ENCODE measurements at regions not wholly inside any gene's neighbourhood (a gene's known extent, or its start where the extent isn't known, plus 50 kb on each side); places are given as distances from the start of the nearest gene placed in this dataset.
"Not testable (repeated sequence)": the region's sequence is repeated elsewhere in the genome, so short reads cannot be mapped to it uniquely, and the experiment has no call there.

DNA sequence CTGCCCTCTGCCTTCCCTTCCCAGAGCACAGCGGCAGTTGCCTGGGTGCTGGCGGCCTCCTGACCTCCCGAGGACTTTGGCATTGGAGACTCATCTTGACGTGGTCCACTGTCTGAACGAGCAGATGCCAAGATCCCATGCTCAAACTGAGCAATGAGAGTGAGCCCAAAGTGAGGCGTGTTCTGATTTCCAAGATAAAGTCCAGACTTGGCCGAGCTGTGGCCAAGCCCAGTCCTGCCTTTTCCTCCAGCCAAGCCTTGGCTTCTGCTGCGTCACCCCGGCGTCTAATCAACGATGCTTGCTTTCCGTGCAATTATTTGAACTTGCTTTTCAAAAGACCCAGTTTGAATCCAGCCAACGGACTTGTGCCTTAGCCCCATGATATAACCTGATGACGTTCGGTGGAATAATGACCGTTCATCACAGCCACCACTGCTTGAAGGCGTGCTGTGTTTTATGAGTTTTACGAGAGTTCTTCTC, 179.2 kb downstream of the IRF8 start:
- DNase-seq, result no peak

DNA sequence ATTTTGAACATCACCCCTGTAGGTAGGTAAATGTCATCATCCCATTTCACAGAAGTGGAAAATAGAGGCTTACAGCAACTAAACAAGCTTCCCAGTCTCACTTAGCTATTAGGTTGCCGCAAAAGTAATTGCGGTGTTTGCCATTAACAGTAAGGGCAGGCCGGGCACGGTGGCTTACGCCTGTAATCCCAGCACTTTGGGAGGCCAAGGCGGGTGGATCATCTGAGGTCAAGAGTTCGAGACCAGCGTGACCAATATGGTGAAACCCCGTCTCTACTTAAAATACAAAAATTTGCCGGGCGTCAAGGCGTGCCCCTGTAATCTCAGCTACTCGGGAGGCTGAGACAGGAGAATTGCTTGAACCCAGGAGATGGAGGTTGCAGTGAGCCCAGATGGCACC, 179.7 kb downstream of the IRF8 start:
- not testable (repeated sequence) for DNase-seq

DNA sequence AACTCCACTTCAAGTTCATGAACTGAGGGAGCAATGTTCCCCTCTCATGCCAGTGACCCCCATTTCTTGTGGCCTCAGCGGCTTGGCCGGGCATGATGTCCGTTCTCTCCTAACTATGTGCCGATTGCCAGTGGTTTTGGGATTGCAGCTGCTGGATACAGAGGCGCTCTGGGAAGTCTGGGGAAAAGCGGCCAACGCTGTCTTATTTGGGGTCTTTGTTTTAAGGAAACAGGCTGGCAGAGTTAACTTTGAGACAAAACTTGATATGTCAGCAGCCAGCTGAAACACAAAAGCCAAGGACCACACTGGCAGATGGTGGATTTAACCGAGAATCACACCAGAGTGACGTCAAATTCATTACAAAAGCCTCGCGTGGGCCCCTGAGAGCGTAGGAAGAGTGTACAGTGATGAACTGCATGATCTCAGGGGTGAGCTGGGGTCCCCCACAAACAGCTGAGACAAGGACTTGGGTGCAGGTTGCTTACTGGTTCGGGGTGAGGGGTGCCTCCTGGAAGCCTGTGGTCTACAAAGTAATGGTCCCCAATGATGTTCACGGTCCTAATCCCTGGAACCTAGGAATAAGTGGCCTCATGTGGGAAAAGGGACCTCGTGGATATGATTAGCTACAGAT, 180.4 kb downstream of the IRF8 start:
- no peak for DNase-seq

DNA sequence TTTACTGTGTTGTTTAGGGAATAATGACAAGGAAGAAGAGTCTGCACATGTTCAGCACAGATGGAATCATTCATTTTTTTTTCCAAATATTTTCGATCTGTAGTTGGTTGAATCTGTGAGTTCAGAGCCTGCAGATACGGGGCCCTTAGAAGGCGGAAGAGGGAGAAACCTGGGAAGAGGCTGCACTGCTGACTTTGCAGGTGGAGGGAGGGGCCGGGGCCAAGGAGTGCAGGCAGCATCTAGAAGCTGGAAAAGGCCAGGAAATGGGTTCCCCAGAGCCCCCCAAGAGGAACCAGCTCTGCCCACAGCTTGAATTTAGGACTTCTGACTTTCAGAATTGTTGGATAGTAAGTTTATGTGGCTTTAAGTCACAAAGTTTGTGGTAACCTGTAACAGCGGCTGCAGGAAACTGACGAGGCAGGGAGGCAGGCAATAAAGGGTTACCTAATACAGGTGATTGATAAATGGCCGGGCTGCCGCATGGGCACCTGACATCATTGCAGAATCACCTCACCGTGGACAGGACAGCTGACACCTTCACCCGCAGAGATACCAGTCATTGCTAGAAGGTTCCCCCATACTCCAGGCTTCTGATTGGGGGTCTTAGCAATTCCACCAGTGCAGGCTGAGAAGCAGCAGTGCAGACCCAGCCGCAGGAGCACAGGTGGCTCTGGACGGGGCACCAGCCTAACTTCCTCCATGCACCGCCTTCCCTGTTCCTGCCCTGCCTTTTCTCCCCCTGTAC, 181.3 kb downstream of the IRF8 start:
- no peak for DNase-seq

DNA sequence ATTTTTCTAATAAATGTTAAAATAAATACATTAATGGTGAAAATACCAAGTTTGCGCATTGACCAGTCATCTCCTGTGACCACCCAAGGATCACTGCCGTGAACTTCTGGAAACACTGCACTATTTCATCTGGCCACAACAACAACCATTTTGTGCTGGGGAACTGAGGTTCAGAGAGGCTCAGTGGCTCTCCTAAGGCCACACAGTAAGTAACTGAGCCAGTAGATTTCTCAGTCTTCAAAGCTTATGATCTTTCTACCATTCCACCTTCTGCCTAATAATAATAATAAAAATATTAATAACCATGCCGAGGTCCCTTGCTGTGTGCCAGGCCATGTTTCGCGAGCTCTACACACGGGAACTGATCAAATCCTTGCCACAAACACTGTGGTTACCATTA, 182.0 kb downstream of the IRF8 start:
- no peak for DNase-seq

DNA sequence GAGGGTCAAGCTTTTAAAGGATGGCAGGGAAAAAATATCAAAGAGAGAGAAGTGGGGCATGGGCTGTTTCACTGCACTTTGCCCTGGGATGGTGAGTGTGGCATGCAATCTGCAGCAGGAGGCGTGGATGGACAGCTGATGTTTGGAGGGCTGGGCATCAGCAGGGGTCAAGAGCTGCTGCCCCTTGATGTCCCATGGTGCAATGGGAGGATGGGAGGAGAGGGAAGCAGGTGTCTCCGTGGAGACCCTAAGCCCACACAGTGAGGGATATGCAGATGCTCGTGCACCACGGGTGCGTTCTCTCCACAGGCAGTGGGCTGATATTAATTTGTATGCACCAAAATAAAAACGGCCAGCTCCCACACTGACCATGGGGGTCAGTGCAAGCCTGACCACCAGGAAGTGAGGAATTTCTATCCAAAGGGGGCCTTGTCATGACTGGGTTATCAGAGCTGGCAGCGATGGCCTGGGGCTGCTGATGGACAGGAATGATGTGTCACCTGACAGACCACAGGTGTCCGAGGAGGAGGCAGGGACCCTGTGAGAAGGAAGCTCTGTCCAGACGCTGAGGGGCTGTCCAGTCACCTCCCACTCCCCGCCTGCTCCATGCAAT, 183.6 kb downstream of the IRF8 start:
- DNase-seq, result no peak

DNA sequence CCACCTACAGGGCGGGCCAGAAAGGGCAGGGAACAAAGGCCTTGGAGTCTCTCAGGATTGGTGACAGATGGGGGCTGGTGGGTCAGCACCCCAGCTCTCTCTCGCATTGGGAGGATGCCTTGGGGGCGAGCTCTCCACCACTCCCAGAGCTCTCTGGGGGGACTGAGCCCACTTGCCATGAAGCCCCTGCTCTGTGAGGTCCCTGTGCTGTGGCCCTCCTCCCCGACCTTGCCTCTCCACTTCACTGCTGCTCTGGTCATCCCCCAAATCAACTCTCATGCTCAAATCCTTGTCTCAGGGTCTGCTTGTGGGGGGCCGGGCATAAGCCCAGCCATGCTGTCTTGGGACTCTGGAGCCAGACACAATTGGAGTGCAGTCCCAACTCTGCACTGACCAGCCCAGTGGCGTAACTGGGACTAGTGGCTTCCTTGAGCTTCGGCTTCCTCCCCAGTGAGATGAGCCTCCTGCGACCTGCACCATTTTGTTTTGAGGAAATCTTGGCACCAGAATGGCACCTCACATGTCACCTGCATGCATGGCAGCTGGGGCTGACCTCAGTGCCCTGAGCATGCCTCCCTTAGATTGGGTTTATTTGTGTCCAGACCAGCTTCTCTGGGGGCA, 184.5 kb downstream of the IRF8 start:
- DNase-seq, result no peak

DNA sequence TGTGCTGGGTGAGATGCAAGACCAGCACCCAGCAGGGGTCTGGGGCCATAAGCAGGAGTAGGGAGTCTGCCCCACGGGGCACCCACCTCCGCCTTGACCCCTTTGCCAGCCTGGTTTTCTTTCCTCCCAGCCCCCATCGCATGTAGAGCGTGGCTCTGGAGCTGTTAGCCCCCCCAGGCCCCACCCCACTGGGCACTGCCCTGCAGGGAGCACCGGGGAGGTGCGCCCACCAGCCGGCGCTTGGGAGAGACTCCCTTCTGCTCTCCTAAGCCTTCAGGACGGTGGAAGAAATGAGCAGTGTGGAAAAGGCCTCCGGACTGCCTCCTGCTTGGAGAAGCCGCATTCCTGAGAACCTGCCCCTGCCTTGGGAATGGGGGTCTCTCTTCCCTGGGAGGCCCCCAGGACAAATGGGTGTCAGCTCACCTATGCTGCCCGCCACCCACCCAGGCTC, 186.2 kb downstream of the IRF8 start:
- DNase-seq, result no peak

DNA sequence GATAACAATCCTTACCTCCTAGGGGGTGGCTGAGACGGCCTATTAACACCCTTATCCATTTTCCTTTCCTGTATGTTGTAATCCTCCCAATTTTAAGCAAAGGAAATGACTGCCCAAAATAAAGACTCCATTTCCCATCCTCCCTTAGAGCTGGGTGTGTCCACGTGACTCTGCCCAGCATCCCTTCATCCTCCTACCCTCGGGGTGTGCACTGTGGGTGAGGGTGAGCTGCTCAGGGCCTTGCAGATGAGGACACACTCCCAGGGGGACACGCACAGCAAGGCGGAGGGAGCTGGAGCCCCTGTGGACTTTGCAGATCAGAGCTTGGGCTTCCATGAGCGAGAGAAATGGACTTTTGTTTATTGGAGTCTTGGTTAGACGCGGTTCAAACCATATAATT, 186.8 kb downstream of the IRF8 start:
- no peak for DNase-seq

DNA sequence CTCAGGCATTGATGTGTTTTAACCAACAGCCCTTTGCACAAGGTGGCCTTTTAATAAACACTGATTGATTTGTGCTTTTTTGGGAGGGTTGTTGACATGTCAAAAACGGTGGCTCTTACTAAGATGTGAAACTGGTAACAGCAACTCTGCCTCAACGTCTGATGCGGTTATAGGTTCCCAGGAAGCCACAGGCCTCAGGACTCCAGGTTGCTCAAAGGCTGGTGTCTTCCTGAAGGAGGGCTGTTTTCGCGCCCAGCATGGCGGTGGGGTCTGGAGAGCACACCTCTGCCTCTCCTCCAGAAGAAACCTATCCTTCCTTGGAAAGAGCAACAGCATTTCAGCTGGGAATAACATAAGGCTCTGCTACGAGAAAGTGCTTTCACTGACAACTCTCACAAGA, 187.5 kb downstream of the IRF8 start:
- DNase-seq, result no peak

DNA sequence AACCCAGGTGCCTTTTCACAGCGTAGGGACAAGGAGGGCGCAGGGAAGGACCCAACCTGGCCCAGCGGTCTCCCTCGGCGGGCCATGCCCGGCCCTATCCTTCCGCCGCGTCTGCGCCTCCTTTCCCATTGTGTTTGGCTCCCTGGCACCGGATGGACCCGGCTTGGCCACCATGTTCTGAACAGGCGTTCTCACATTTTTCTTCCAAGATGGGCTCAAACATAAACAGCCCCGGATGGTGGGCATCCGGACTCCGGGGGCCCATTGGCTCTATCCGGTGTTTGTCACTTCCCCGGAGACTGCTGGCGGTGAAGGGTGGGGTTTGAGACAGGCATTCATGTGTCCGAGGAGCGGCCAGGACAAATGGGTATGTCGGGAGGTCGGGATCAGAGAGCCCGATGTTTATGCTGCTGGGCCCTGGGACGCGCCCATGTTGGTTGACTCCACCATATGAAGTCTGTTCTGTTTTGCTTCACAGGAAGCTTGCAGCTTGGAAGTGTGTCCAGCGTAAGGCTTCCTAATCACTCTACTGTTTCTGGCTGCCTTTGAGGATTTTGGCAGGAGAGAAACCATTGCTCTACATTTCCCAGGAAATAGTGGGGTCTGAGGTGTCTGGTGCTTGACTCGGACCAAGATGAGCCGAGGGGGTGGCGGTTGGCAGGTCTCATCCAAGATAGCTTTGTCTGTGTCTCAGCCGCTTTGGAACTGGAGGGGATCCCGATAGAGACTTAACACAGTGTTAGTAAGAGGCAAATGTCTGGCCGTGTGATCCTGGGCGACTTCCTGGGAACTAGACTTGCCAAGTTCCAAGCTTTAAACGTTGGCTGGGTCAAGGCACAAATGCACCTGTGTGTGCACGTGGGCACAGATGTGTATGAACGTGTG, 188.3 kb downstream of the IRF8 start:
- DNase-seq, result no peak

DNA sequence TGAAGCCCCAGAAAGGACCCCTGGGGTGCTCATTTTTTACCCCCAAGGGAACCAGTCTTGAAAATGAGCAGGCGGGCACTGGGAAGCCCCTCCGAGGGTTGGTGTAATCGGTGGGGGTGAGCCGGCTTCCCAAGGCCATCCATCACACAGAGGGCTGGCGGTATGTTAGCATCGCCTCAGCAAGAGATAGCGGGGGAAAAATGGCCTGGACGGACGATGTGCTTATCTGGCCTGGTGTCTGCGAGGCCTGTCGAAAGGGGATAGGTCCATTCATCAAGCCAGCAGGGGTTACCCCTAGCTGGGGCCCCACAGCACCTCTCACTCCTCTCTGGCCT, 188.9 kb downstream of the IRF8 start:
- DNase-seq, result no peak

DNA sequence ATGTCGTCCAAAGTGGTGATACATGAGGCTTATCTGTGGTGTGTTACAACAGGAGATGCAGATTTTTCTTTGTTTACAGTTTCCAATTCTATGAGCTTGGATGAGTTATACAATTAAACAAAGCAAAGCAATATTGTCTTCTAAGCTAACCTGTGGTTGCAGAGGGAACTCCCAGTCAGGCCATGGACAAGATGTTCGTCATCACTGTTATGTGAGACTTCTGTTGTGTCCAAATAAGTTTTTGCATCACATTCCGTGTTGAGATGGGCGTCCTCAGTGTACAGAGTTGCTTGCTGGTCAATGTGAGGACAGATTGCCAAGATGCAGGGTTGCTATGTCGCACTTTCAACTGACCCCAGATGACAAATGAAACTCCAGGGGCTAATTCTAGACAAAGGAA, 189.3 kb downstream of the IRF8 start:
- DNase-seq, result no peak

DNA sequence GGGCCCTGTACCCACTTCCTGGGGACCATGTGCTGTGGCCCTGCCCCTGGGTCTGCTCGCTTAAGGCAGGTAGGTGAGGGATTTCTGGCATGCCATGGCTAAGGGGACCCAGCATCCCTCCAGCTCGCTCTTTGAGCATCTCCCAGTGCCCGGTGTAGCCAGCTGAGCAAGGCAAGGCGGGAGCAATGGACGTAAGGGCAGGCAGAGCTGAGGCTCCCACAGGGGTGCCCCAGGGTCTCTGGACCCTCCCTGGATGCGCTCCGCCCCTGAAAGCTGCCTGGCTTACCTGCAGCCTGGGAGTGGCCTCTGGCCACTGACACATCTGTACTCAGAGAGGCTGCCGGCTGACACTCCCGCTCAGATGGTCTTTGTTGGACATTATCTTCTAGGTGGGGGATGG, 189.9 kb downstream of the IRF8 start:
- no peak for DNase-seq

DNA sequence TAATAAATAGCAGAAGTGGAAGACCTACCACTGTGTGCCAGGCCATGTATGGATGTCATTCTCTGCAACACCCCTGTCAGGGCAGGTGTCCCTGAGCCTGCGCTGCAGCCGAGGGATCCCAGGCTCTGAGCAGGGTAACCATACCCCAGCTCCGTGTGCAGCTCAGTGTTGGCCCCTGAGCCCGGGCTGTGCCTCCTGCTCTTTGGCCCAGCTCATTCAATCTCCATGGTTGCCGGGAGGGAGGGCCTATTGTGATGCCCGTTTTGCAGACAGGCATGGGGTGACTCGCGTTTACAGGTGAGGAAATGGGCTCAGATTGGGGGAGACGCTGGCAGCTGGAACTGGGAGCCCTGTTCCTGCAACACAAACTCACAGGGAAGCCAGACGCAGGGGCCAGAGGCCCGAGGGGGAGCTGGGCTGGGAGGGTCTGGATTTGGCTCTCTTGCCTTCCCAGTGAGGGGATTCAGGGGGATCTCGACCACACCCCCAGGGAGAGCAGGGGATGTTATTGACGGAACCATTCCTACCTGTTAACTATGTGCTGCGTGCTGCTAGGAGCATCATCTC, 190.5 kb downstream of the IRF8 start:
- no peak for DNase-seq

DNA sequence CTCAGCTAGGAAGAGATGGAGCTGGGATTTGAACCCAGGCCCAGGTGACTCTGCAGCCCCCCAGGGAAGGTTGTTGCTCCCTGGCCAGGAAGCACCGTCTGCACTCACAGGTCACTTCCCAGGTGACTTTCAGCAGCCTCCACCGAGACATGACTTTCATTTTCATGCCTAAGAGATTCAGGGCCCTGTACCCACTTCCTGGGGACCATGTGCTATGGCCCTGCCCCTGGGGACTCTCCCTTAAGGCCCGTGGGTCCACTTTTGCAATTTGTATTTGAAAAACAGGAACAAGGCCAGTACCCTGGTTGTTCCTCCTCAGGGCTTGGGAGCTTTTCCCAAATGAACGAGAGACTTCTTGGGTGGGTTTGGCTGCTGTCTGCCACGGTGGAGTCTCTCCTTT, 191.0 kb downstream of the IRF8 start:
- no peak for DNase-seq

DNA sequence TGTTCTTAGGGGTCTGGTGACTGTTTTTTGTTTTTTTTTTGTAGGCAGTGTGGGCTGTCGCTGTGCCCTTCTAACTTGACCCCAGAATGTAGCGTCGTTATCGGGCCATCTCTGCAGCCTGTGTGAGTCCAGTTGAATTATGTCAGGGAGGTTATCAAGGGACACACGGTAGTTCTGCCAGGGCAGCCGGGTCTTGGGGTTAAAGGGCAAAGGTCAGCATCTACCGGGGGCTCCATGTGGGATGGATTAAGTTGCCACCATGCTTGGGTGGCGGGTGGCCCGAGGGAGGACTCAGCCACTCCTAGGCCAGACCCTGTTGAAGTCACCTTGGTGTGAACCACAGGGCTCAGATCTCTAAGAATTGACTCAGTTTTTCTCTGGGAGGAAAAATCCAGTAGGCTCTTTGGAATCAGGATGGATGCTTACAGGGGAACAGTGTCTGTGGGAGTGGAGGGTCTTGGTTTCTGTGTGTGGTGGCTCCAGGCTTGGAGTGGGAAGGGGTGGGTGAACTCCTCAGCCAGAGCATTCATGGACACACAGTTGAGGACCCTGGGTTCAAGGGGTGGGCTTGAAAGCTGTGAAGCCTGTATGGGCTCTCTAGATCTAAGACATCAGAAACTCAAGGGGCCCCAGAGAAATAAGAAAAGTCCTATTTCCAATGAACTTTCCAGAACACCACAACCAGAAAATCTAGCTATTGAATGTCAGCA, 191.7 kb downstream of the IRF8 start:
- DNase-seq, result no peak

DNA sequence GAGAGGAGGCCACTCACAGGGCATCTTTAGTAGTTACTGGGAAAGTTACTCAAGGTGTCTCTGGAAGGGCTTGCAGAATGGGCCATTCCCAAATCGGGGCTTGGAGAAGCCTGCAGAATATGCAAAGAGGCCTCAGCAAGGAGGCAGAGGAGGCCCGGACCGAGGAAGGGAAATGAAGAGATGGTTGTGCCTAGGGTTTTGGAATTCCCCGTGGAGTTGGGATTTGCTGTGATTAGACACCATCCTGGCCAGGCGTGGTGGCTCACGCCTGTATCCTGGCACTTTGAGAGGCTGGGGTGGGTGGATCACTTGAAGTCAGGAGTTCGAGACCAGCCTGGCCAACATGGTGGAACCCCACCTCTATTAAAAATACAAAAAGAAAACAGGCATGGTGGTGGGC, 193.0 kb downstream of the IRF8 start:
- no peak for DNase-seq

DNA sequence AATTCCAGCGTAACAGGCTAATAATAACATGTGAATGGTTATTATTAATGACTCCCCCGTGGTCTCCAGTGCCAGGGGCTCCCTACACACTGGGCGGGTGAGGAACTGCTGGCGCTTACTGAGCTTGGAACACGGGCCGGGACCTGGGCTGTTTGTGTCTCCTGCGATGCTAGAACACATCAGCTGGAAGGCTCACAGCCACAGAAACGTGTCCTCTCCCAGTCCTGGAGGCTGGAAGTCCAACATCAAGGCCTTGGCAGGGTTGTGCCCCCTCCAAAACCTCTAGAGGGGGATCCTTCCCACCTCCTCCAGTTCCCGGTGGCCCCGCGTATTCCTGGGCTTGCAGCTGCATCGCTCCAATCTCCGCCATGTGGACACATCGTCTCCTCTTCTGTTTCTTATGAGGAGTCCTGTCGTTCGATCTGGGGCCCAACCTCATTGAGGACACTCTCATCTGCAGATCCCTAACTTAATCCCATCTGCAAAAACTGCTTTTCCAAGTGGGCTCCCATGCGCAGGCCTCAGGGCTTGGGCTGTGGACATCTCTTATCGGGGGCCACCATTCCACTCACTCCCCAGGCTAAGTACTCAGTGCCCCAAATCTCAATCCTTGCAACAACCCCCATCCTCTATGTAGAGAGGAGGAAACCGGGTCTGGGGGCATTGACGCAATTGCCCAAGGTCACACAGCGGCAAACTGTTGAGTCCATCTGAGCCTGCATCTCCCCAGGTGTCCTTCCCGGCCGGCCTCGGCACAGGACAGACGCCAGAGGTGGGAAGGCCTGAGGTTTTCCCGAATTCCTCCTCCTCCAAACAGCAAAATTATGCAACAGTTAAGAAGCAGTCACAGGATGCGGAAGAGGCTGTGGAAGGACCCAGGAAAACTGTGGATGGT, 193.9 kb downstream of the IRF8 start:
- no peak for DNase-seq

DNA sequence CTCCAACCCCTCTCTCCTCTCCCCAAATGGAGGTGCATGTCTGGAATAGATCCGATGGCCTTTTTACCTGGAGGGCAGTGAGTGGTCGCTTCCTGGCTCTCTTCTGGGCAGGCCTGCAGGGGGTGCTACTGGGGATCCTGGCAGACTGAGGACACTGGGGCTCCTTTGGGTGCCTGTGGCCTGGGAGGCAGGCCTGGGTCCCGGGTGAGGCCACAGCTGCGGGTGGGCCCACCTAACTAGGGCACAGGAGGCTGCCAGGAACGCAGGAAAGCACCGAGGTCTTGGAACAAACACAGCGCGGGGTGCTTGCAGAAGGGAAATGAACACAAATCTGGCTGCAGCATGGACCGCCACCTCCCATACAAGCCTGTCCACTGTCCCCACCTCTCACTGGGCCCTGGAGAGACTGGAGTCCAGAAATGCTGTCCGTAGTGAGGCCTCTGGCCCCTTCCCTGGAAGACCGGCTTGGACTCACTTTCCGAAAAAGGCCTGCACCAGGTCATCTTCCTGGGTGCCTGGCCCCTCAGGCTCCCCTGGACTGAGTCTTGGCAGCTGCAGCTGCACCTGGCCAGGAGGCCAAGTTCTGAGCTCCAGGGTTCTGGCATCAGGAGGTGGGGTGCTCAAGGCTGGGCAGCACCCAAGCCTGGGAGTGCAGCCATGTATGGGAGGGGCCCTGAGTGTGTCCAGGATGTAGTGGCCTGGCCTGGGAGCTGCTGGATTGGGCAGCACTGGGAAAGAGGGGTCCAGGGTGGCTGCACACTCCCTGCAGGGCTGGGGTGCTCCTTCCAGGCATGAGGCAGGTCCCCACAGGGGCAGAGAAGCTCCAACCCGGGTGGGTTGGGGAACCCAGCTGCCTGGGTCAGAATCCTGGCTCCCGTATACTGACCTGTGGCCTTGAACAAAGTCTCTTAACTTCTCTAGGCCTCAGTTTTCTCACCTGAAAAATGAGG, 195.1 kb downstream of the IRF8 start:
- DNase-seq, result no peak
